ENCODE measurements at regions not wholly inside any gene's neighbourhood (a gene's known extent, or its start where the extent isn't known, plus 50 kb on each side); places are given as distances from the start of the nearest gene placed in this dataset.

DNA sequence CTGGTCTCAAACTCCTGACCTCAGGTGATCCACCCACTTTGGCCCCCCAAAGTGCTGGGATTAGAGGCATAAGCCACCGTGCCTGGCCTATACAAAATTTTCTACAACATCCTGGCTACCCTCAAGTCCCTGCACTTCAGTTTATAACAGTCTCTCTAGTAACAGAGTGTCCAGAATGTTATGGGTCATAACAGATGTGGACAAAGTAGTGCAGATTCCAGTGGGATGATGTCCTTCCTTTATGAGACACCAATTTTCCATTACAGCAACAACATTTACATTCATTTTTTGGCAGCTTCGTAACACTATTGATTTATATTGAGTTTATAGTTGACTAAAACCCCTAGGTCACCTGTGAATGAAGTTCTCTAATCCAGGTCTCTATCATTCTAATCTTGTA lies 429.4 kb upstream of the PTBP2 start:
- peaks cover 10 to 13% of the 10 kb centered on the region in 2 donors for H3K9me3 ChIP-seq (replicated peaks in 1 of 2; ENCODE audit: control insufficient read depth in 1 of 2, insufficient read depth in 1 of 2, low read length in 2 of 2)
- H3K4me2 ChIP-seq (replicated peaks; ENCODE audit: extremely low read depth, low read length, poor library complexity, severe bottlenecking) = no peak overlapping the region
- Mint-ChIP-seq H3K36me3 (no peaks in the 10 kb centered on the region), H3K4me1 (peaks cover 11% of the 10 kb centered on the region), H3K9me3 (peaks cover 3 to 24% (median 18%) of the 10 kb centered on the region in 7 donors), H3K27ac (no peak overlapping the region), H3K27me3 (ENCODE audit: low read depth in 3 of 3) (peaks cover 0 to 2% (median 1%) of the 10 kb centered on the region in 3 donors), H3K4me3 (no peak overlapping the region)
- H4K20me1 ChIP-seq (ENCODE audit: insufficient read depth, low read length) = no peaks in the 10 kb centered on the region
- H3K27me3 ChIP-seq (ENCODE audit: control insufficient read depth in 2 of 2, insufficient read depth in 2 of 2, low read length in 2 of 2) = no peaks in the 10 kb centered on the region
- no peaks in the 10 kb centered on the region for H3K36me3 ChIP-seq (replicated peaks in 1 of 2; ENCODE audit: control insufficient read depth in 1 of 2, insufficient read depth in 2 of 2, low read length in 2 of 2)
- no CpG with 5 or more reads among the region's 2 CpGs for WGBS (ENCODE audit: insufficient coverage)
- TF ChIP-seq, protein P1, sequence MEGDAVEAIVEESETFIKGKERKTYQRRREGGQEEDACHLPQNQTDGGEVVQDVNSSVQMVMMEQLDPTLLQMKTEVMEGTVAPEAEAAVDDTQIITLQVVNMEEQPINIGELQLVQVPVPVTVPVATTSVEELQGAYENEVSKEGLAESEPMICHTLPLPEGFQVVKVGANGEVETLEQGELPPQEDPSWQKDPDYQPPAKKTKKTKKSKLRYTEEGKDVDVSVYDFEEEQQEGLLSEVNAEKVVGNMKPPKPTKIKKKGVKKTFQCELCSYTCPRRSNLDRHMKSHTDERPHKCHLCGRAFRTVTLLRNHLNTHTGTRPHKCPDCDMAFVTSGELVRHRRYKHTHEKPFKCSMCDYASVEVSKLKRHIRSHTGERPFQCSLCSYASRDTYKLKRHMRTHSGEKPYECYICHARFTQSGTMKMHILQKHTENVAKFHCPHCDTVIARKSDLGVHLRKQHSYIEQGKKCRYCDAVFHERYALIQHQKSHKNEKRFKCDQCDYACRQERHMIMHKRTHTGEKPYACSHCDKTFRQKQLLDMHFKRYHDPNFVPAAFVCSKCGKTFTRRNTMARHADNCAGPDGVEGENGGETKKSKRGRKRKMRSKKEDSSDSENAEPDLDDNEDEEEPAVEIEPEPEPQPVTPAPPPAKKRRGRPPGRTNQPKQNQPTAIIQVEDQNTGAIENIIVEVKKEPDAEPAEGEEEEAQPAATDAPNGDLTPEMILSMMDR (IDR thresholded peaks at IDR 0.05) = no peak
- H3K4me1 ChIP-seq (ENCODE audit: control insufficient read depth in 1 of 2, insufficient read depth in 2 of 2, low read length in 2 of 2) = peaks cover 10 to 11% of the 10 kb centered on the region in 2 donors
- no peak overlapping the region for H2AFZ ChIP-seq (ENCODE audit: insufficient read depth, low read depth, low read length, poor library complexity, severe bottlenecking)
- DNase-seq = no peak
- no peak overlapping the region for H3K9ac ChIP-seq (ENCODE audit: insufficient read depth, low read length, poor library complexity, severe bottlenecking)
- no peaks in the 10 kb centered on the region for H3K79me2 ChIP-seq (ENCODE audit: insufficient read depth, low read length)
- no peak overlapping the region for H3K27ac ChIP-seq (ENCODE audit: low read depth in 1 of 2, low read length in 2 of 2)
- no peak overlapping the region for H3K4me3 ChIP-seq (replicated peaks in 1 of 3; ENCODE audit: low read depth in 2 of 3, low read length in 3 of 3)
- intact Hi-C loops (cut with micrococcal nuclease) = no loop called here

DNA sequence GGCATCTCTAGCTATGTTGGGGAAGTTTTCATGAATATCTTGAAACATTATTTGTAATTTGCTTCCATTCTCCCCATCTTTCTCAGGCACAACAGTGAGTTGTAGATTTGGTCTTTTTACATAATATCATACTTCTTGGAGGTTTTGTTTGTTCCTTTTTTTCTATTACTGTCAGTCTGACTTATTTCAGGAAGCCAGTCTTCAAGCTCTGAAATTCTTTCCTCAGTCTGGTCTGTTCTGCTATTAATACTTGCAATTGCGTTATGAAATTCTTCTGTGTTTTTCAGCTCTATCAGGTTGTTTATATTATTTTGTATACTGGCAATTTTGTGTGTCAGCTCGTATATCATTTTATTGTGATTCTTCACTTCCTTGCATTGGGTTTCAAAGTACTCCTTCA lies 424.6 kb upstream of the PTBP2 start:
- H3K27me3 Mint-ChIP-seq (ENCODE audit: low read depth in 3 of 3) = peaks cover 0 to 2% (median 0%) of the 10 kb centered on the region in 3 donors
- H4K20me1 ChIP-seq (ENCODE audit: insufficient read depth, low read length) = no peaks in the 10 kb centered on the region

More for the DNA sequence above, 424.6 kb upstream of the PTBP2 start:
- no peaks in the 10 kb centered on the region for H3K79me2 ChIP-seq (ENCODE audit: insufficient read depth, low read length)
- H3K27me3 ChIP-seq (ENCODE audit: control insufficient read depth in 2 of 2, insufficient read depth in 2 of 2, low read length in 2 of 2) = no peaks in the 10 kb centered on the region
- no CpG with 5 or more reads among the region's 2 CpGs for WGBS (ENCODE audit: insufficient coverage)
- TF ChIP-seq, protein P1 (IDR thresholded peaks at IDR 0.05) = no peak
- Mint-ChIP-seq H3K36me3 (no peaks in the 10 kb centered on the region), H3K4me3 (no peak overlapping the region), H3K9me3 (peaks cover 0 to 6% (median 2%) of the 10 kb centered on the region in 7 donors), H3K4me1 (peaks cover 19% of the 10 kb centered on the region), H3K27ac (peak overlapping the region in 4 of 7 donors; percentile 11 to 67 (median 38))
- intact Hi-C loops (cut with micrococcal nuclease) = no loop called here
- H3K27ac ChIP-seq (ENCODE audit: low read depth in 1 of 2, low read length in 2 of 2) = no peak overlapping the region
- DNase-seq = peak in 2 of 3 donors; percentile 16 to 27
- no peak overlapping the region for H3K4me3 ChIP-seq (replicated peaks in 1 of 3; ENCODE audit: low read depth in 2 of 3, low read length in 3 of 3)
- no peak overlapping the region for H3K4me2 ChIP-seq (replicated peaks; ENCODE audit: extremely low read depth, low read length, poor library complexity, severe bottlenecking)
- H3K36me3 ChIP-seq (replicated peaks in 1 of 2; ENCODE audit: control insufficient read depth in 1 of 2, insufficient read depth in 2 of 2, low read length in 2 of 2) = no peaks in the 10 kb centered on the region
- no peaks in the 10 kb centered on the region for H3K9me3 ChIP-seq (replicated peaks in 1 of 2; ENCODE audit: control insufficient read depth in 1 of 2, insufficient read depth in 1 of 2, low read length in 2 of 2)
- H3K9ac ChIP-seq (ENCODE audit: insufficient read depth, low read length, poor library complexity, severe bottlenecking) = no peak overlapping the region
- H2AFZ ChIP-seq (ENCODE audit: insufficient read depth, low read depth, low read length, poor library complexity, severe bottlenecking) = peak overlapping the region; percentile 9
- H3K4me1 ChIP-seq (ENCODE audit: control insufficient read depth in 1 of 2, insufficient read depth in 2 of 2, low read length in 2 of 2) = peaks cover 17 to 20% of the 10 kb centered on the region in 2 donors

All from CD14-positive monocyte (primary cell).